NB4 (cell line): ENCODE measurements at regions not wholly inside any gene's neighbourhood (a gene's known extent, or its start where the extent isn't known, plus 50 kb on each side); places are given as distances from the start of the nearest gene placed in this dataset.

Source experiments
- MAX ChIP-seq: IDR thresholded peaks from 2 replicates; pipeline ENCODE4 v1.6.1; 2011; ENCODE audit warnings: low read depth, low read length
- MYC ChIP-seq: IDR thresholded peaks from 2 replicates; pipeline ENCODE4 v1.6.1; 2011; ENCODE audit warnings: low read depth, low read length
- POLR2A ChIP-seq: IDR thresholded peaks from 2 replicates; pipeline ENCODE4 v1.6.1; 2011; ENCODE audit warnings: mild to moderate bottlenecking; ENCODE audit not compliant: insufficient read length; ENCODE audit errors: extremely low read depth
- TF ChIP-seq, protein P1 (sequence below): IDR thresholded peaks from one replicate; pipeline ENCODE4 v1.5.1; 2012; ENCODE audit warnings: low read depth, low read length

DNA sequence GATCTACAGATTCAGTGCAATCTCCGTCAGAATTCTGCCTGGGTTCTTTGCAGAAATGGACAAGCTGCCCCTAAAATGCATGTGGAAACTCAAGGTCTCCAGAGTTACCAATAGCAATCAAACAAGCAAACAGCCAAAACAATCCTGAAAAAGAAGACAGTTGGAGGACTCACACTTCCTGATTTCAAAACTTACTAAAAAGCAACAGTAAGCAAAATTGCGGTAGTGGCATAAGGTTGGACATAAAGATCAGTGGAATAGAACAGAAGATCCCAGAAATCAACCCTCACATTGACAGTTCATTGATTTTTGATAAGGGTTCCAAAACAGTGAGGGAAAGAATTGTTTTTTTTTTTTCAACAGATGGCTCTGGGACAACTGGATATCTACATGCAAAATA is 59.7 kb downstream of the NPPC start:
- TF ChIP-seq, protein P1, sequence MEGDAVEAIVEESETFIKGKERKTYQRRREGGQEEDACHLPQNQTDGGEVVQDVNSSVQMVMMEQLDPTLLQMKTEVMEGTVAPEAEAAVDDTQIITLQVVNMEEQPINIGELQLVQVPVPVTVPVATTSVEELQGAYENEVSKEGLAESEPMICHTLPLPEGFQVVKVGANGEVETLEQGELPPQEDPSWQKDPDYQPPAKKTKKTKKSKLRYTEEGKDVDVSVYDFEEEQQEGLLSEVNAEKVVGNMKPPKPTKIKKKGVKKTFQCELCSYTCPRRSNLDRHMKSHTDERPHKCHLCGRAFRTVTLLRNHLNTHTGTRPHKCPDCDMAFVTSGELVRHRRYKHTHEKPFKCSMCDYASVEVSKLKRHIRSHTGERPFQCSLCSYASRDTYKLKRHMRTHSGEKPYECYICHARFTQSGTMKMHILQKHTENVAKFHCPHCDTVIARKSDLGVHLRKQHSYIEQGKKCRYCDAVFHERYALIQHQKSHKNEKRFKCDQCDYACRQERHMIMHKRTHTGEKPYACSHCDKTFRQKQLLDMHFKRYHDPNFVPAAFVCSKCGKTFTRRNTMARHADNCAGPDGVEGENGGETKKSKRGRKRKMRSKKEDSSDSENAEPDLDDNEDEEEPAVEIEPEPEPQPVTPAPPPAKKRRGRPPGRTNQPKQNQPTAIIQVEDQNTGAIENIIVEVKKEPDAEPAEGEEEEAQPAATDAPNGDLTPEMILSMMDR: no peak
- no peak for TF ChIP-seq POLR2A
- TF ChIP-seq MYC: no peak
- TF ChIP-seq MAX: no peak
